ENCODE measurements at regions not wholly inside any gene's neighbourhood (a gene's known extent, or its start where the extent isn't known, plus 50 kb on each side); places are given as distances from the start of the nearest gene placed in this dataset.
"Not testable (repeated sequence)": the region's sequence is repeated elsewhere in the genome, so short reads cannot be mapped to it uniquely, and the experiment has no call there.

GRCh38 chr7:113705439-113705838 lies 213.4 kb downstream of the PPP1R3A start:
- DNase-seq = no peak

GRCh38 chr7:113698556-113699220 lies 220.1 kb downstream of the PPP1R3A start:
- peak; percentile 12 for DNase-seq

GRCh38 chr7:113694149-113694548 lies 224.7 kb downstream of the PPP1R3A start:
- no peak for DNase-seq

GRCh38 chr7:113684165-113684564 lies 234.6 kb downstream of the PPP1R3A start:
- DNase-seq = no peak

DNA sequence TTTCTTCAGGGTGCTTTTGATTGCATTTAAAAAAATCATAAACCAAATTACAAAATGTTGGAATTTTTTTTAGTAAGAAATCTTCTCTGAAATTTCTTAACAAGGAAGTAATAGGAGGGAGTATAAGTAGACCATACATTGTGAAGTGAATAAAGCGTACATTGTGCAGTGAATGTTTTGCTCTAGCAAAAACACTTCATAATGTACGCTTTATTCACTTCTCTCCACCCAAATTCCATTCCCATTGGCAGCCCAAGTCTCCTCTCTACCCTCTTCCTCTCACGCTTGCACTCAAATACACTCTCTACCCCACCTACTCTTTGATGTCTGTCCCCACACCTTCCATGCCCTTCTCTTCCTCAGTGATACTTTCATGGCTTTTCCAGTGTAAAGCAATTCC lies 241.0 kb downstream of the PPP1R3A start:
- DNase-seq = no peak

GRCh38 chr7:113664867-113665266 lies 253.9 kb downstream of the PPP1R3A start:
- no peak for DNase-seq

DNA sequence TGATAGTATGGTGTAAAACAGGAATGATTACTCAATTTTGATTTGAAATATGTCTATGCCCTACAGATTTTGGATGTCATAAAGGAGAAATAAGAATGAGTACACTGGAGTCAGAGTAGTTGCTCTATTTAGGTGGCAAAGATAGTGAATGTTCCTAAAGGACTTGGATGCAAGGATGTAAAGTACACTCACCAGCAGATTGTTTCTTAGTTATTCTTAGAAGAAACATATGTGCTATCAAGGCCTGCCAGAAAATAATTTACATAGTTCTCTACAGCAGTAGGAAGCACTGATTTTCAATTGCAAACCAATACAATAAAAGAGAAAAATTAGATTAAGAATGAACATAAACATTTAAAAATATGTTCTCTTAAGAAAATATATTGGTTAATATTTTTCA lies 259.4 kb downstream of the PPP1R3A start:
- no peak for DNase-seq

- DNase-seq = no peak
These were observed 261.2 kb downstream of the PPP1R3A start for GRCh38 chr7:113657603-113658002.

GRCh38 chr7:113652501-113652900 lies 266.3 kb downstream of the PPP1R3A start:
- DNase-seq = no peak

DNA sequence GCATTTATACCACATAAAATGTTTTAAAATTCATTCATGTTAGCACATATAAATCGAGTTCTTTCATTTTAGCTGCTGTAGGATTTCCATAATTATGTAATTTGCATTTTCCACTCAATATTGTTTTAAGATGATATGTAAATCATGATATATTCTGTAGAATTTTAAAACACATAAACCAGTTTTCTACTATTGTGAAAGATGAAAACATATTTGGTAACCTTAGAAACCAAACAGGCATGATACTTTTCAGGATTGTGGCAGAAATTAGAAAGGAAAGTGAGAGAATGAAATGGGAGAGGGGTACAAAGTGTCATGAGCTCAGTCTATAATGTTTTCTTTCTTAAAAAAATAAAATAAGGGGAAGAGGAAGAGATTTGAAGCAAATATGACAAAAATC lies 269.3 kb downstream of the PPP1R3A start:
- no peak for DNase-seq

DNA sequence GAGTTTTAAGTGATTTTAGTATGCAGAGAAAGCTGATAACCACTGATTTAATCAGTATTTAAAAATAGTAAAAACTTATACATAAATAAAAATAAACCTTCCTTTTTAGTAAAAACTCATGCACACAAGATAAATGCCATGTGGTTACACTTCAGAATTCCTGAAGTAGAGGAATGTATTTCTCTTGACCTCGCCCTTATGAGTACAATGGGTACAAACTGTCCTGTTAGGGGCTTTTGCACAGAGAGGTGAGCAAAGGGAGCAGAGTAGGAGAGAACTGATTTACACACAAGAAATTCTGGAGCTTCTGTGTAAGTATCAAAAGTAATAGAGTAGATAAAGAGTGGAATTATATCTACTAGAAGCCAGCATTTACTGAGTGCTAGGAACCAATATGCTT lies 279.6 kb downstream of the PPP1R3A start:
- DNase-seq = no peak

DNA sequence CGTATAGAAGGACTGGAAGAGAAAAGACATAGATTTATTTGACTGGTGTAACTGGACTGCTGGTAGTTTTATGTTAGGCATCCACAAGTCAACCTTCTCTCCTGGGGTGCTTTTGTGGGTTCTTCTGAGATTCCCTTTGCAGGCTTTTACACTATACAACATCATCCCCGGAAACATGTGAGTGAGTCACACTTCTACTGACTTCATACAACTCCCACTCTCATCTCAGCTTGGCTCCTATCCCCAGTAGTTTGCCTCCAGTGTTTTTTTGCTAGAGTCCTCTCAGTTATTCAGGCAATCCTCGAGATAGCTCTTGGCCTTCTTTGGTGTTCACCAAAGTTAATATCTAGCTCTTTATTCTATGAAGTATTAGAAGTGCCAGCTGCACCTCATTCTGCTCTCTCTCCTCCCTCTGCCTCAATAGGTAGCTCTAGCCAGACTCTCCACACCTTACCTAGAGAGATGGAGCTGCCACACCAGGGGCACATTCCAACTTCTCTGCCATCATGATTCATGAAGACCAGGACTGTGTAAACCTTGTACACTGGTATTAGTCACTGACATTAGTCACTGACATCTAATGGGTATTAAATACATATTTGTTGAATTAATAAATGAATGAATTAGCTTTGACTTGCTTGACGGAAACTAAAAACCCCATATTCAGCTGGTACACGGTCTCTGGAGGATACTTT lies 281.9 kb downstream of the PPP1R3A start:
- DNase-seq = no peak

DNA sequence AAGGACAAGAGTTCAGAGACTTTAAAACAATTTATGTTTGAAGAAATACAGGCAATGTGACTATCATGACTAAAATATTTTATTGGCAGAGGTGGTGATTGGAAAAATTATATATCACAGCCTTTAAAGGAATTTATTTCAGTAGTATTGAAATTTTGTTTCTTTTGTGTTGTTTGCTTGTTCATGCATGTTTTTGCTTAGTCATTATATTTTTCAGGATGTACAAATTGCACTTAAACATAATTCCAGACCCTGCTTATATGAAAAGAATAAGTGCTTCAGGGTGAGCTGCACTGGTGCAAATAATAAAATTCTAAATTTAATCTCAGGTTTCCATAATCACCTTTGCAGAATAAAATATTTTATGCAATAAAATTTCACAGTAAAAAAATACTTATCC lies 283.3 kb downstream of the PPP1R3A start:
- no peak for DNase-seq

GRCh38 chr7:113633073-113633472 lies 285.7 kb downstream of the PPP1R3A start:
- no peak for DNase-seq

DNA sequence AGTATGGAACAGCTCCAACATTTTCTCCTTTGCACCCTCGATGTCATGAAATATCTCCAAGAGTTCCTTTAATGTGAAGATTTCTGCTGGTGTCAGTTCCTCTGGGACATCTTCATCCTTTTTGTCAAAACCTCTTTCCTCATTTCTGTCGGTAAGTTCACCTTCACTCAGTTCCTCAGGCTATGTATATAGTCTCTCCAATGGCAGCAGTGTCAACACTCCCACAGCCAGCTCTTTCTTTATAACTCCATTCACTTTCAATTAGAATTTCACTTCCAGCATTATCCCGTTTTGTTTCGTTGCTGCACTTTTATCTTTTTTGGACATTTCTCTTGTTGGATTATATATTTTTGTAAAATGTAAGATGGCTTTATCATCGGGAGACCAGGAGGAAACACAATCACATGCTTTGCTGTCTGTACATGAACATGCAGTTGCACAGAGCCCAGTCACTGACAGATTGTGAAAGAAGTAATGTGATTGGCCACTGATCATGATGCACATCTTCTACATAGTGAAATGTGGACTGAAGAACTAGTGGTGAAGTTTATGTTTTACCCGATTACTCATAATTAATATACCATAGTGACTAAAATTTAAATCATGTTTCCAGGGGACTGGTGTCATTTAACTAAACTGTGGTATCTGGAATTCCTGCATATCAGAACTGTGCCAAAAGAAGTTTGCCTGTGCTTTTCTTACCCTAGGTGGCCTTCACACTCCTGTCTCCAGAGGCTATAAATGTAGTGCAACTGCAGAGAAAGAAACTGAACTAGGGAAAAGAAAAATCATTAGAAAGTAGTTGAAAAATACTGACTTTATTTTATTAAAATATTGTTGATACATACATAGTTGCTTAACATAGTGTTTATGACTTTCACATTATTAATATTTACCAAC lies 289.6 kb downstream of the PPP1R3A start:
- DNase-seq = no peak

DNA sequence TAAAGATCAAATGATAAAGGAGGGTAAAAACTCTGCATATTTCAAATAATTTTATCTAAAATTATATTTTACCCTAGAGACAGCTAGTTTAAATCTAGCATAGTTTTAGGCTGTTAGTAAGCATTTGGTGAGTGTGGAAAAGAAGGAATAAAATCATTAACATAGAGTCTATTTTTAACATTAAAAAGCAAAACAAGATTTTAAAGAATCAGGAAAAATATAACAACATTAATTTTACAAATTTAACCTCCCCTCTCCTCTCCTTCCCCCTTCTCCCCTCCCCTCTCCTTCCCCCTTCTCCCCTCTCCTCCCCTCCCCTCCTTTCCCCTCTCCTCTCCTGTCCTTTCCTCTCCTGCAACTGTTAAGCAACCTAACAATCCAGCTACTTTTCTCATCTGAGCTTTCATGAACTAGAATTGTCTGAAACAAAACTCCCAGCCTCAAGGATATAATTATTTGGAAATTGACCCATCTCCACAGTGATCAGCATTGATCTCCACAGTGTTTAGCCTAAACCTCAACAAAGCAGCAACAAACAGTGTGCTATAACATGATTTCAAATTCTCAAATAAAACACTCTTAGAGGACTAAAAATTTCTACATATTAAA lies 293.2 kb downstream of the PPP1R3A start:
- no peak for DNase-seq

DNA sequence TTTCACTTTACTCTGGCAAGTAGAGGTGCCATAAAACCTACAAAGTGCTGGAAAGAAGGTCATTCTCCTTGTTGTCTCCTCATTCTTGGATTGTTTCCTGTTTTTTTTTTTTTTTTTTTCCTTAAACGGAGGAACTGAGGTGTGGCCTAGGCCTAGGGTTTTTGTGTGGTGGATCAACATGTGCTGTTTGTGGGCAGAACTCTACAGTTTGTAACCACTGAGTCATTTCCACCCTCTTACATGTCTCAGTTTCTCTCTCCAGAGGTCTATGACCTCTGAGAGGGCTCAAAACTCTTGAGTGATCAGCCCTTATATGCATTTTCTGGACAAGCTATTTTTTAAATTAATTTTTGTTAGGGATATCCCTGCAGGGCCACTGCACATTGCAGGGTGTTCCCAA lies 296.0 kb downstream of the PPP1R3A start:
- no peak for DNase-seq

GRCh38 chr7:113610572-113610971 lies 308.2 kb downstream of the PPP1R3A start:
- no peak for DNase-seq

- no peak for DNase-seq
These were observed 310.0 kb downstream of the PPP1R3A start for GRCh38 chr7:113608782-113609181.

DNA sequence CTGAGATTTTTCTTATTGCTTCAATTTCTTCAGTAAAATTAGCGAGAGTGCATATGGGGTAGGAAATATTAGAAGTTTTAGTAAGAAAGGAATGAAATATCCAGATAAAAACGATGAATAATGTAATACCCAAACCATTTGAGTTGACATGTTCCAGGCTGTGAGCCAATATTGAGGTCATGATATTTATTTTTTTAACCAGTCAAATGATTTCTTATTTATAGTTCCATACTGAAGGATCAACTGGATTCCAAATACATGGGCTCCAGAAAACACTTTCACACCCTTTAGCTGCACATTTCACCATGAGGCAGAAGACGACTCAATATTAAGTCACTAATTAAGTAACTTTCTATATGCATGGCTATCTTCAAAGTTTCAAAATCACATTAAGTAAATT lies 312.5 kb downstream of the PPP1R3A start:
- DNase-seq = no peak

DNA sequence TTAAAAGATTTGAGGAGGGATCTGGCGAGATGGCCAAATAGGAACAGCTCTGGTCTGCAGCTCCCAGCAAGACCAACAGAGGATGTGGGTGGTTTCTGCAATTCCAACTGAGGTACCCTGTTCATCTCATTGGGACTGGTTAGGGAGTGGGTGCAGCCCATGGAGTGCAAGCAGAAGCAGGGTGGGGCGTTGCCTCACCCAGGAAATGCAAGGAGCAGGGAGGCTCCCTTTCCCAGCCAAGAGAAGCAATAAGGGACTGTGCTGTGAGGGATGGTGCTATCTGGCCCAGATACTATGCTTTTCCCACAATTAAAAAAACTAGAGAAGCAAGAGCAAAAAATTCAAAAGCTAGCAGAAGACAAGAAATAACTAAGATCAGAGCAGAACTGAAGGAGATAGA lies 318.4 kb downstream of the PPP1R3A start:
- DNase-seq = not testable (repeated sequence)

DNA sequence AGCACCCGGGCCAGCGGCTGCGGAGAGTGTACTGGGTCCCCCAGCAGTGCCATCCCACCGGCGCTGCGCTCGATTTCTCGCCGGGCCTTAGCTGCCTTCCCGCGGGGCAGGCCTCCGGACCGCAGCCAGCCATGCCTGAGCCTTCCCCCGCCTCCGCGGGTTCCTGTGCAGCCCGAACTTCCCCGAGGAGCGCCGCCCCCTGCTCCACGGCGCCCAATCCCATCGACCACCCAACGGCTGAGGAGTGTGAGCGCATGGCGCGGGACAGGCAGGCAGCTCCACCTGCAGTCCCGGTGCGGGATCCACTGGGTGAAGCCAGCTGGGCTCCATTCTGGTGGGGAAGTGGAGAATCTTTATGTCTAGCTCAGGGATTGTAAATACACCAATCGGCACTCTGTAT lies 325.4 kb downstream of the PPP1R3A start:
- DNase-seq = not testable (repeated sequence)

DNA sequence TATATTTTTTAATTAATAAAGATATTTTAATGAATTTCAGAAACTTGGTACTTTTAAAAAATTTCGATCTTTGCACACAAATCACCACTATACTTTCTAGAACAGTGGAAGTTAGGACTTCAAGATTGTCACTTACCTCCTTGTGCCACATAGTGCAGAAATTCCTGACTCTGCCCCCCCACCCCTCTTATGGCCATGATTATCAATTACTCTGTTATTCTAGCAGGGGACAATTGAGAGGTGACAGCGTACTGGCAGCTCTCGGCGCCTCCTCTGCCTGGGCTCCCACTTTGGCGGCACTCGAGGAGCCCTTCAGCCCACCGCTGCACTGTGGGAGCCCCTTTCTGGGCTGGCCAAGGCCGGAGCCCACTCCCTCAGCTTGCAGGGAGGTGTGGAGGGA lies 325.9 kb downstream of the PPP1R3A start:
- DNase-seq = not testable (repeated sequence)
